ENCODE measurements at regions not wholly inside any gene's neighbourhood (a gene's known extent, or its start where the extent isn't known, plus 50 kb on each side); places are given as distances from the start of the nearest gene placed in this dataset.

DNA sequence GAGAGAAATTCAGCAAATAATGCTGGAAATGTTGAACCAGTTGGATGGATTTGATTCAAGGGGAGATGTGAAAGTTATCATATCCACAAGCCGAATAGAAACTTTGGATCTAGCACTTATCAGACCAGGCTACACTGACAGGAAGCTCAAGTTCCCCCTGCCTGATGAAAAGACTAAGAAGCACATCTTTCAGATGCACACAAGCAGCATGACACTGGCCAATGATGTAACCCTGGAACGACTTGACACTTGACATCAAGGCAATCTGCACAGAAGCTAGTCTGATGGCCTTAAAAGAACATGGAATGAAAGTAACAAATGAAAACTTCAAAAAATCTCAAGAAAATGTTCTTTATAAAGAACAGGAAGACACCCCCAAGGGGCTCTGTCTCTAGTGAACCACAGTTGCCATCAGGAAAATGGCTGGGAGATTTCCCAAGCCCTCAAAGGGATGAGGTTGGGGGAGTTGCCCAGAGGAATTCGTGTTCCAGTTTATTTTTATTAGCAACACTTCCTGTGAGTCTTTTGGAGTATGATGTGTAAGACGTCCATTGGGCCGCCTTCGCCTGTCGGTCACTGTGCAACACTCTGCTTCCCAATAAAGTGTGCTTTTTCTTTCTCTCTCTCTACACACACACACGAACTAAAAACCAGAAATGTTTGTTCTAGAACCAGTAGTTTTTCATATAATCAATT is 200.0 kb downstream of the HIBADH start:
- DNase-seq: no peak

- no peak for DNase-seq
These were observed 197.7 kb downstream of the HIBADH start for GRCh38 chr7:27464970-27465369.

- DNase-seq: no peak
These were observed 196.0 kb downstream of the HIBADH start for GRCh38 chr7:27466703-27467102.

DNA sequence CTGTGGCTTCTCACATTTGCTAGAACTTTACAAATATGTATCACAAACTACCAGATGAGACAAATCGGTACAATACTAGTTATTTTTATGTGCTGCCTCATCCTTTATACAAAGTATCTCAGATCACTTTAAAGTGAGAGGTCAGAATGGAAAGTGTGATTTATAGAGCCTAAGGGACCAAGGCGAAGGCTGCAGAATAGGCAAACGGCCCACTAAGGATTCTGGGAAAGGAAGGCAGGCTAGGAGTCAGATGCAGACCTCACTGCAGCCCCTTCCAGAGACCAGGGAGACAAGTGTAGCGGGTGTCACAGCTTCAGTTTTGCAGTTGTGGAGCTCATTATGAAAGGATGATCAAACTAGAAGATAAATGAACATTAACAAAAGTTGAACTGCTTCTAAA is 190.6 kb downstream of the HIBADH start:
- DNase-seq: no peak
